ENCODE measurements at regions not wholly inside any gene's neighbourhood (a gene's known extent, or its start where the extent isn't known, plus 50 kb on each side); places are given as distances from the start of the nearest gene placed in this dataset.

DNA sequence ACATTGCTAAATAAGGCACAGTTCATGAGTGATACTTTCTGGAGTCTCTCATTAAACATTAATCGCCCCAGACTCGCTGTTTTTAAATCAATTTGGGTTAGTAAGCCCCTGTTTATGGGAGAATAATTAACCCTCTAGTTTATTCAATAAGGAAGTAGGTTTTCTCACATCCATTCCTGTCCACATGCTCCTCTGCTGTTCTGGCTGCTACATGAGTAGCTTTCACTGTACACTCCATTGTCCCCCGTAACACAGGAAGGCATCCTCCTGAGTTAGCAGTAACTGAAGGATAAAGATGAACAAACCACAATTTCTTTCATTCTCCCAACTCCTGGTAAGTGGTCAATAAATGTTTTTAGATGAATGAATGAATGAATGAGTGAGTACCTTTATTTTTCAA is 378.5 kb downstream of the DIPK2A start:
- no CpG with 5 or more reads among the region's 3 CpGs for WGBS (ENCODE audit: extremely low coverage, insufficient read length, low lambda C conversion rate)
- Histone ChIP-seq H4K20me1 (ENCODE audit: control insufficient read depth, insufficient read depth, insufficient read length) (no peaks in the 10 kb centered on the region), H3K23ac (ENCODE audit: insufficient read length, low read depth, low read length) (no peak overlapping the region), H2BK120ac (ENCODE audit: low read depth, low read length, poor library complexity, severe bottlenecking) (no peak overlapping the region), H3K9ac (ENCODE audit: extremely low read depth, insufficient read length, low read length) (no peak overlapping the region), H3T11ph (ENCODE audit: low read length) (no peak overlapping the region), H2AK5ac (ENCODE audit: insufficient read length, low read length) (no peak overlapping the region), H3K79me2 (ENCODE audit: insufficient read depth, low read length) (no peaks in the 10 kb centered on the region), H3K56ac (ENCODE audit: insufficient read length, low read depth, low read length) (no peak overlapping the region), H3K27me3 (ENCODE audit: insufficient read depth, low read length) (no peaks in the 10 kb centered on the region), H4K8ac (replicated peaks; ENCODE audit: insufficient read length, low read depth, low read length) (no peak overlapping the region), H2BK12ac (ENCODE audit: insufficient read length, low read depth, low read length) (no peak overlapping the region), H2AFZ (ENCODE audit: low read length) (no peak overlapping the region), H2BK20ac (ENCODE audit: low read depth, low read length, poor library complexity, severe bottlenecking) (no peak overlapping the region), H3K9me3 (ENCODE audit: control insufficient read depth, low read depth, low read length) (no peaks in the 10 kb centered on the region), H2BK15ac (ENCODE audit: low read depth, low read length) (no peak overlapping the region), H3K4me2 (ENCODE audit: insufficient read depth, insufficient read length, low read length) (no peak overlapping the region), H4K91ac (ENCODE audit: insufficient read length, low read depth, low read length) (no peak overlapping the region), H3K4me1 (ENCODE audit: insufficient read depth, low read length) (peaks cover 1% of the 10 kb centered on the region; the same call in 1 of the 2 replicates), H4K5ac (ENCODE audit: insufficient read length, low read depth, low read length) (no peak overlapping the region), H2BK5ac (ENCODE audit: insufficient read length, low read length) (no peak overlapping the region), H3K23me2 (ENCODE audit: insufficient read length, low read depth, low read length, poor library complexity, severe bottlenecking) (no peaks in the 10 kb centered on the region), H3K14ac (ENCODE audit: insufficient read depth, low read length) (no peak overlapping the region), H3K4ac (ENCODE audit: low read depth, low read length) (no peak overlapping the region), H3K27ac (ENCODE audit: insufficient read length, low read depth, low read length) (no peak overlapping the region), H3K79me1 (ENCODE audit: insufficient read depth, low read depth, low read length, poor library complexity, severe bottlenecking) (no peaks in the 10 kb centered on the region), H3K18ac (ENCODE audit: insufficient read length, low read depth, low read length) (no peak overlapping the region)
- Mint-ChIP-seq H3K27ac (no peak overlapping the region), H3K4me1 (peaks cover 2 to 6% of the 10 kb centered on the region in 2 experiments), H3K36me3 (ENCODE audit: insufficient read depth in 1 of 3, low read depth in 3 of 3) (no peaks in the 10 kb centered on the region), H3K4me3 (no peak overlapping the region), H3K9me3 (no peaks in the 10 kb centered on the region), H3K27me3 (ENCODE audit: low read depth) (no peaks in the 10 kb centered on the region)
- DNase-seq = no peak
- TF ChIP-seq, protein P1, sequence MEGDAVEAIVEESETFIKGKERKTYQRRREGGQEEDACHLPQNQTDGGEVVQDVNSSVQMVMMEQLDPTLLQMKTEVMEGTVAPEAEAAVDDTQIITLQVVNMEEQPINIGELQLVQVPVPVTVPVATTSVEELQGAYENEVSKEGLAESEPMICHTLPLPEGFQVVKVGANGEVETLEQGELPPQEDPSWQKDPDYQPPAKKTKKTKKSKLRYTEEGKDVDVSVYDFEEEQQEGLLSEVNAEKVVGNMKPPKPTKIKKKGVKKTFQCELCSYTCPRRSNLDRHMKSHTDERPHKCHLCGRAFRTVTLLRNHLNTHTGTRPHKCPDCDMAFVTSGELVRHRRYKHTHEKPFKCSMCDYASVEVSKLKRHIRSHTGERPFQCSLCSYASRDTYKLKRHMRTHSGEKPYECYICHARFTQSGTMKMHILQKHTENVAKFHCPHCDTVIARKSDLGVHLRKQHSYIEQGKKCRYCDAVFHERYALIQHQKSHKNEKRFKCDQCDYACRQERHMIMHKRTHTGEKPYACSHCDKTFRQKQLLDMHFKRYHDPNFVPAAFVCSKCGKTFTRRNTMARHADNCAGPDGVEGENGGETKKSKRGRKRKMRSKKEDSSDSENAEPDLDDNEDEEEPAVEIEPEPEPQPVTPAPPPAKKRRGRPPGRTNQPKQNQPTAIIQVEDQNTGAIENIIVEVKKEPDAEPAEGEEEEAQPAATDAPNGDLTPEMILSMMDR (conservative IDR thresholded peaks at IDR 0.05) = no peak

Measured in H9 (cell line).